ENCODE measurements at regions not wholly inside any gene's neighbourhood (a gene's known extent, or its start where the extent isn't known, plus 50 kb on each side); places are given as distances from the start of the nearest gene placed in this dataset.
"Not testable (repeated sequence)": the region's sequence is repeated elsewhere in the genome, so short reads cannot be mapped to it uniquely, and the experiment has no call there.

GRCh38 chr3:59502806-59503205 lies 453.0 kb upstream of the CFAP20DC start:
- no peak for DNase-seq

GRCh38 chr3:59499954-59500353 lies 450.1 kb upstream of the CFAP20DC start:
- DNase-seq, result no peak

GRCh38 chr3:59499000-59499399 lies 449.2 kb upstream of the CFAP20DC start:
- no peak for DNase-seq

GRCh38 chr3:59496250-59496649 lies 446.4 kb upstream of the CFAP20DC start:
- DNase-seq, result no peak

GRCh38 chr3:59494969-59495368 lies 445.1 kb upstream of the CFAP20DC start:
- not testable (repeated sequence) for DNase-seq

GRCh38 chr3:59486520-59486919 lies 436.7 kb upstream of the CFAP20DC start:
- DNase-seq, result no peak

GRCh38 chr3:59483191-59483590 lies 433.4 kb upstream of the CFAP20DC start:
- no peak for DNase-seq

GRCh38 chr3:59482684-59483083 lies 432.9 kb upstream of the CFAP20DC start:
- DNase-seq, result no peak

GRCh38 chr3:59481776-59482400 lies 432.1 kb upstream of the CFAP20DC start:
- DNase-seq, result no peak

GRCh38 chr3:59480486-59480995 lies 430.7 kb upstream of the CFAP20DC start:
- peak; percentile 5 for DNase-seq

- DNase-seq, result no peak
These were observed 423.8 kb upstream of the CFAP20DC start for GRCh38 chr3:59473636-59474035.

GRCh38 chr3:59472541-59472940 lies 422.7 kb upstream of the CFAP20DC start:
- no peak for DNase-seq

- no peak for DNase-seq
These were observed 420.3 kb upstream of the CFAP20DC start for GRCh38 chr3:59469948-59470723.

- peak; percentile 85 for DNase-seq
These were observed 417.7 kb upstream of the CFAP20DC start for GRCh38 chr3:59467476-59467875.

- no peak for DNase-seq
These were observed 414.4 kb upstream of the CFAP20DC start for GRCh38 chr3:59464187-59464586.

GRCh38 chr3:59463253-59463652 lies 413.4 kb upstream of the CFAP20DC start:
- no peak for DNase-seq

GRCh38 chr3:59460068-59460467 lies 410.2 kb upstream of the CFAP20DC start:
- no peak for DNase-seq

GRCh38 chr3:59456852-59457485 lies 407.1 kb upstream of the CFAP20DC start:
- no peak for DNase-seq

- no peak for DNase-seq
These were observed 402.2 kb upstream of the CFAP20DC start for GRCh38 chr3:59451800-59452746.

- peak; percentile 69 for DNase-seq
These were observed 401.3 kb upstream of the CFAP20DC start for GRCh38 chr3:59450946-59451763.

- DNase-seq, result no peak
These were observed 400.6 kb upstream of the CFAP20DC start for GRCh38 chr3:59450437-59450836.

Data from tongue (tissue), 1 donor.